ENCODE measurements at regions not wholly inside any gene's neighbourhood (a gene's known extent, or its start where the extent isn't known, plus 50 kb on each side); places are given as distances from the start of the nearest gene placed in this dataset.

DNA sequence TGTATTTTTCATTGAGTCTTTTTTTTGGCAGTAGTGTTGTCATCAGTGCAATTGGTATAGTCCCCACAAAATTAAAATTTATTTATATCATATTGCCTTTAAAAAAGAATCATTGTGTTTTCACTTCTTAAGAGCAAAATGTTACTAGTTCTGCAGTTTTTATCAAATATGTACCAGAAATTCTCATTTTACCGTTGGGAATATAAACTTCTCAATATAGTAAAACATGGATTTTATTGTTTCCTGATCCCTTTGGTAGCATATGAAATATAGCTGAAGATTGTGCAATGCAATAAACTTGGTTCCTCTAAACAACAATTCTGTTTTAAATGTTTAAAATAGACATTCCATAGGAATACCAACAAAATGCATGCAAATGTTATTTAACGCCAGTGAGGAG lies 306.5 kb upstream of the PCDH20 start:
- no peak overlapping the region for H3K14ac ChIP-seq (ENCODE audit: insufficient read depth, low read length)
- H2BK15ac ChIP-seq (ENCODE audit: low read depth, low read length): no peak overlapping the region
- TF ChIP-seq, protein P1, sequence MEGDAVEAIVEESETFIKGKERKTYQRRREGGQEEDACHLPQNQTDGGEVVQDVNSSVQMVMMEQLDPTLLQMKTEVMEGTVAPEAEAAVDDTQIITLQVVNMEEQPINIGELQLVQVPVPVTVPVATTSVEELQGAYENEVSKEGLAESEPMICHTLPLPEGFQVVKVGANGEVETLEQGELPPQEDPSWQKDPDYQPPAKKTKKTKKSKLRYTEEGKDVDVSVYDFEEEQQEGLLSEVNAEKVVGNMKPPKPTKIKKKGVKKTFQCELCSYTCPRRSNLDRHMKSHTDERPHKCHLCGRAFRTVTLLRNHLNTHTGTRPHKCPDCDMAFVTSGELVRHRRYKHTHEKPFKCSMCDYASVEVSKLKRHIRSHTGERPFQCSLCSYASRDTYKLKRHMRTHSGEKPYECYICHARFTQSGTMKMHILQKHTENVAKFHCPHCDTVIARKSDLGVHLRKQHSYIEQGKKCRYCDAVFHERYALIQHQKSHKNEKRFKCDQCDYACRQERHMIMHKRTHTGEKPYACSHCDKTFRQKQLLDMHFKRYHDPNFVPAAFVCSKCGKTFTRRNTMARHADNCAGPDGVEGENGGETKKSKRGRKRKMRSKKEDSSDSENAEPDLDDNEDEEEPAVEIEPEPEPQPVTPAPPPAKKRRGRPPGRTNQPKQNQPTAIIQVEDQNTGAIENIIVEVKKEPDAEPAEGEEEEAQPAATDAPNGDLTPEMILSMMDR (conservative IDR thresholded peaks at IDR 0.05): no peak
- H2AFZ ChIP-seq (ENCODE audit: low read length): no peak overlapping the region
- no peak overlapping the region for H4K8ac ChIP-seq (replicated peaks; ENCODE audit: insufficient read length, low read depth, low read length)
- no CpG with 5 or more reads among the region's 2 CpGs for WGBS (ENCODE audit: extremely low coverage, insufficient read length, low lambda C conversion rate)
- H4K20me1 ChIP-seq (ENCODE audit: control insufficient read depth, insufficient read depth, insufficient read length): no peaks in the 10 kb centered on the region
- no peak overlapping the region for H3K4me2 ChIP-seq (ENCODE audit: insufficient read depth, insufficient read length, low read length)
- no peak overlapping the region for H3K27ac ChIP-seq (ENCODE audit: insufficient read length, low read depth, low read length)
- no peak overlapping the region for H3T11ph ChIP-seq (ENCODE audit: low read length)
- no peak overlapping the region for H2BK12ac ChIP-seq (ENCODE audit: insufficient read length, low read depth, low read length)
- no peaks in the 10 kb centered on the region for H3K27me3 Mint-ChIP-seq (ENCODE audit: low read depth)
- H3K23me2 ChIP-seq (ENCODE audit: insufficient read length, low read depth, low read length, poor library complexity, severe bottlenecking): no peaks in the 10 kb centered on the region
- H3K23ac ChIP-seq (ENCODE audit: insufficient read length, low read depth, low read length): no peak overlapping the region
- no peak overlapping the region for H2BK5ac ChIP-seq (ENCODE audit: insufficient read length, low read length)
- H2BK20ac ChIP-seq (ENCODE audit: low read depth, low read length, poor library complexity, severe bottlenecking): no peak overlapping the region
- no peak for DNase-seq
- no peaks in the 10 kb centered on the region for H3K4me1 ChIP-seq (ENCODE audit: insufficient read depth, low read length)
- H2BK120ac ChIP-seq (ENCODE audit: low read depth, low read length, poor library complexity, severe bottlenecking): no peak overlapping the region
- no peak overlapping the region for H2AK5ac ChIP-seq (ENCODE audit: insufficient read length, low read length)
- no peaks in the 10 kb centered on the region for H3K36me3 Mint-ChIP-seq (ENCODE audit: insufficient read depth in 1 of 3, low read depth in 3 of 3)
- H3K27me3 ChIP-seq (ENCODE audit: insufficient read depth, low read length): no peaks in the 10 kb centered on the region
- no peak overlapping the region for H4K5ac ChIP-seq (ENCODE audit: insufficient read length, low read depth, low read length)
- H3K56ac ChIP-seq (ENCODE audit: insufficient read length, low read depth, low read length): no peak overlapping the region
- H3K4me3 Mint-ChIP-seq: no peak overlapping the region
- H3K4ac ChIP-seq (ENCODE audit: low read depth, low read length): no peak overlapping the region
- no peak overlapping the region for H4K91ac ChIP-seq (ENCODE audit: insufficient read length, low read depth, low read length)
- no peak overlapping the region for H3K27ac Mint-ChIP-seq
- no peaks in the 10 kb centered on the region for H3K9me3 ChIP-seq (ENCODE audit: control insufficient read depth, low read depth, low read length)
- no peaks in the 10 kb centered on the region for H3K79me2 ChIP-seq (ENCODE audit: insufficient read depth, low read length)
- H3K9me3 Mint-ChIP-seq: no peaks in the 10 kb centered on the region
- no peak overlapping the region for H3K9ac ChIP-seq (ENCODE audit: extremely low read depth, insufficient read length, low read length)
- no peak overlapping the region for H3K18ac ChIP-seq (ENCODE audit: insufficient read length, low read depth, low read length)
- no peaks in the 10 kb centered on the region for H3K79me1 ChIP-seq (ENCODE audit: insufficient read depth, low read depth, low read length, poor library complexity, severe bottlenecking)
- no peaks in the 10 kb centered on the region; a peak in 1 of 4 replicates for H3K4me1 Mint-ChIP-seq
